BJ (cell line): ENCODE measurements at regions not wholly inside any gene's neighbourhood (a gene's known extent, or its start where the extent isn't known, plus 50 kb on each side); places are given as distances from the start of the nearest gene placed in this dataset.

ENCODE experiments used
- CTCF ChIA-PET: fragments of 350-600 bp; formaldehyde crosslinking; extraction: SDS; loops from one replicate; lab custom pipeline; 2021; ENCODE audit warnings: antibody characterized with exemption, inconsistent platforms; lab: Yijun Ruan, JAX
- POLR2A ChIA-PET: fragments of 300-600 bp; sonication (Branson Sonifier 250); formaldehyde crosslinking; extraction: SDS; loops from one replicate; lab custom pipeline; 2021; ENCODE audit warnings: antibody characterized with exemption; lab: Charles Lee
- DNase-seq: peaks from one replicate; pipeline ENCODE4 v3.0.0-alpha.2; 2011; ENCODE audit warnings: low read depth
- H3K27me3 ChIP-seq: 2 replicates; pipeline ENCODE4 v1.6.0; 2011; ENCODE audit warnings: low read length; ENCODE audit not compliant: control insufficient read depth, insufficient read depth
- H3K36me3 ChIP-seq: 2 replicates; pipeline ENCODE4 v1.5.1; 2011; ENCODE audit warnings: low read length; ENCODE audit not compliant: control insufficient read depth, insufficient read depth
- H3K4me3 ChIP-seq: 2 replicates; pipeline ENCODE4 v1.5.1; 2011; ENCODE audit warnings: low read depth, mild to moderate bottlenecking, control low read depth, low read length
- TF ChIP-seq, protein P1 (sequence below): IDR thresholded peaks from 2 replicates; pipeline ENCODE4 v1.5.1; 2011; ENCODE audit warnings: low read depth, mild to moderate bottlenecking, control low read depth, inconsistent platforms, low read length, moderate library complexity; ENCODE audit not compliant: insufficient read depth

DNA sequence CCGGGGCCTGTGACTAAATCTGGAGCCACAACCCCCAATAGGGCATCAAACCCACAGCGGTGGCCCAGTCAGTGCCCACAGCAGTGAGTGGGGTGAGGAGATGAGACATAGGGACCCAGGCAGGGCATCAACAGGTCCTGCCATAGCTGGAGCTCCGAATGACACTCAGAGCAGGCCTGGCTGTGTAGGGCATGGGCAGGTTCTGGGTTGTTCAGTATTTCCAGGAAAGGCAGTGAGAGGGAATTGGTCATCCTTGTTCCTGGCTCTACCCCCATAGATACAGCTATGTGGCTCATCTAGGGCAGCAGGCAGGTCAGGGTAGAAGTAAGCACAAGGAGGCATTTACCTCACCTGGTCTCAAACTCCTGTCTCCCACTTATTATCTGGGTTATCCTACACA is 126.6 kb downstream of the BUD13 start:
- Histone ChIP-seq H3K4me3 (no peak overlapping the region), H3K27me3 (peaks cover 3% of the 10 kb centered on the region), H3K36me3 (no peaks in the 10 kb centered on the region)
- TF ChIP-seq, protein P1, sequence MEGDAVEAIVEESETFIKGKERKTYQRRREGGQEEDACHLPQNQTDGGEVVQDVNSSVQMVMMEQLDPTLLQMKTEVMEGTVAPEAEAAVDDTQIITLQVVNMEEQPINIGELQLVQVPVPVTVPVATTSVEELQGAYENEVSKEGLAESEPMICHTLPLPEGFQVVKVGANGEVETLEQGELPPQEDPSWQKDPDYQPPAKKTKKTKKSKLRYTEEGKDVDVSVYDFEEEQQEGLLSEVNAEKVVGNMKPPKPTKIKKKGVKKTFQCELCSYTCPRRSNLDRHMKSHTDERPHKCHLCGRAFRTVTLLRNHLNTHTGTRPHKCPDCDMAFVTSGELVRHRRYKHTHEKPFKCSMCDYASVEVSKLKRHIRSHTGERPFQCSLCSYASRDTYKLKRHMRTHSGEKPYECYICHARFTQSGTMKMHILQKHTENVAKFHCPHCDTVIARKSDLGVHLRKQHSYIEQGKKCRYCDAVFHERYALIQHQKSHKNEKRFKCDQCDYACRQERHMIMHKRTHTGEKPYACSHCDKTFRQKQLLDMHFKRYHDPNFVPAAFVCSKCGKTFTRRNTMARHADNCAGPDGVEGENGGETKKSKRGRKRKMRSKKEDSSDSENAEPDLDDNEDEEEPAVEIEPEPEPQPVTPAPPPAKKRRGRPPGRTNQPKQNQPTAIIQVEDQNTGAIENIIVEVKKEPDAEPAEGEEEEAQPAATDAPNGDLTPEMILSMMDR: no peak
- no peak for DNase-seq
- CTCF ChIA-PET: interaction anchor here (0.7 to 1.0 kb wide), 2 partner anchors 8 to 194 kb away, joined by 3 to 4 read pairs; no protein-coding TSS in a partner anchor
- POLR2A ChIA-PET: no interaction called here

DNA sequence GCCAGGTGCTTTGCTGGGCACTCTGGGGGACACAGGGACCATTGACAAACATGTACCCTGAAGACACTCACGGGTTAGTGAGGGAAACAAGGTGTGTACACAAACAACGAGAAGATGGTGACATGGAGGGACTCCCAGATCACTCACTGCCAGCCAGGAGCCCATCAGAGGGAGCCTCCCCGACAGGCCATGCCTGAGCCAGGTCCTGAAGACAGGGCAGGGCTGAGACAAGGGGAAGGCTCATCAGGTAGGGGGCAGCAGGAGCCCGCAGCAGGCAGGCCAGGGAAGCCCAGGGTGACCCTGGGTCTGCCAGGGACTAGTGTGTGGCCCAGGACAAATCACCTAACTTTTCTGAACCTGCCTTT is 127.9 kb downstream of the BUD13 start:
- ChIA-PET POLR2A (no interaction called here), CTCF (no interaction called here)
- no peak for DNase-seq
- no peaks in the 10 kb centered on the region for H3K36me3 ChIP-seq
- TF ChIP-seq, protein P1: no peak
- H3K4me3 ChIP-seq: no peak overlapping the region
- no peaks in the 10 kb centered on the region; the same call in 1 of the 2 replicates for H3K27me3 ChIP-seq

DNA sequence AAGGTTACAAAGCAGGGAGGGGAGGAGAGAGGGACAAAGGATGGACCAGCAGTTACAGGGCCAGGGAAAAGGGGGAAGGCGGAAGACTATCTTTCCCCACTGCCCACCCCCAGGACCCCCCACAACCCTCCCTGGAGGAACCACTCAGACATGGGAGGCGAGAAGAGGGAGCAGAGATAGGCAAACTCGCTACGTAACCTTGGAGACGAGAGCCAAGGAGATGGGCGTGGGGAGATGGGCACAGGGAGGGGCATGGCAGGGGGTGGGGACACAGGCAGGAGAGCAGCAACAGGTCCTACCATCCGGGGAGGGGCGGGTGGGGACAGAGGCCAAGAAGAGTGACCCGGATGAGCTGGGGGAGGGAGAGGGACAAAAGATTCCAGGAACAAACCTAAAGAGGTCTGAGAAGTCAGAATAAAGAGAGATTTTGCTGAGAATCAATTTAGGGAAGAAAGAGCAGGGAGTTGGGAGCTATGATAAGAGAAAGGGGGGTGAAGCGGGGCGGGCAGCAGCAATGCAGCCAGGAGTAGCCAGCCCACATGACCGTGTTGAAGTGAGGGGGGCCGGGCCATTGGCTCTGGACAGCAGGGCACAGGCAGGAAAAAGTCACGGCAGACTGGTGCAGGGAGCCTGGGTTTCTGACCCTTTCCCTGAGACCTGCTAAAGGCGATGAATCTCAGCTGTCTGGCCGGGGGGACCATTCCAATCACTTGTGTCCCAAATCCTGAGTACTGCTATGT is 128.4 kb downstream of the BUD13 start:
- POLR2A ChIA-PET: no interaction called here
- H3K36me3 ChIP-seq: no peaks in the 10 kb centered on the region
- TF ChIP-seq, protein P1: no peak
- H3K4me3 ChIP-seq: no peak overlapping the region
- CTCF ChIA-PET: no interaction called here
- no peaks in the 10 kb centered on the region; the same call in 1 of the 2 replicates for H3K27me3 ChIP-seq
- no peak for DNase-seq

DNA sequence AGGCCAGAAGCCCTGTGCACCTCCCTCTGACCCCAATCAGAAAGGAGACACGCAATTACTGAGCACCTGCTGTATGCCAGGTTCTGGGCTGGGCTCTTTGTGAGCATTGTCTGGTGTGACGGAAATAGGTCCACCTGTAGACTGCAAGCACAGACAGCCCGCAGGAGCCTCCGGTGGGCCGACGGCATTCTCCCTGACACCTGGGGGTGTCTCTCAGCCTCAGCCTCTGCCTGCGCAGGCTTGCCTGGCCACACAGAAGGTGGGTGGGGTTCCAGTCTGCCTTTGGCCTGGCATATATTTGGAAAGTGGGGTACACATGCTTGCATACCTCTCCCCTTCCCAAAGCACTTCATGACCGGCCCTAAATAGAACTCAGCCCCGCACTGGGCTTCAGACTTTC is 129.3 kb downstream of the BUD13 start:
- POLR2A ChIA-PET: no interaction called here
- CTCF ChIA-PET: interaction anchor here (0.6 kb wide), 1 partner anchor 40 kb away, joined by 3 read pairs; no protein-coding TSS in a partner anchor
- no peak overlapping the region for H3K4me3 ChIP-seq
- TF ChIP-seq, protein P1: no peak
- no peaks in the 10 kb centered on the region for H3K36me3 ChIP-seq
- no peaks in the 10 kb centered on the region; the same call in 1 of the 2 replicates for H3K27me3 ChIP-seq
- no peak for DNase-seq

DNA sequence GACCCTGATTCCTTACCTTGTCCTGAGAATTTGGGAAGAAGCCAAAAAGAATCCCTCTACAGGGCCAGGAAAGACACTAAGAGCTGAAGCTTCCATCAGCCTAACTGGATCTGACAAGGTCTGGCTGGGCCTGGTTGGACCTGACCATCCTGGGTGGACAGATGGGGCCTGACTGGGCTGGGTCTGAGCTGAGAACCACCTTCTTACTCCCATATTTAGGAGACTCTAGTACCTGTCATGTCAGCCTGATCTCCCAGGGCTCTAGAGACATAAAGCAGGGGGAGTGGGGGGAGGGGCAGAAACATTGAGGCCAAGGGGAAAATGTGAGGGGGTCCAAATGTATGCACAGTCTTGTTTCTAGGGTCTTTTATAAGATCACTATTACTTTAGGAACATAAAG is 129.9 kb downstream of the BUD13 start:
- no peaks in the 10 kb centered on the region for H3K36me3 ChIP-seq
- TF ChIP-seq, protein P1: no peak
- no peaks in the 10 kb centered on the region; the same call in 1 of the 2 replicates for H3K27me3 ChIP-seq
- no peak for DNase-seq
- POLR2A ChIA-PET: no interaction called here
- no peak overlapping the region for H3K4me3 ChIP-seq
- CTCF ChIA-PET: interaction anchor here (0.6 to 1.8 kb wide), 3 partner anchors 41 to 131 kb away, joined by 3 to 11 read pairs (median 4); no protein-coding TSS in a partner anchor
